ENCODE measurements at regions not wholly inside any gene's neighbourhood (a gene's known extent, or its start where the extent isn't known, plus 50 kb on each side); places are given as distances from the start of the nearest gene placed in this dataset.

DNA sequence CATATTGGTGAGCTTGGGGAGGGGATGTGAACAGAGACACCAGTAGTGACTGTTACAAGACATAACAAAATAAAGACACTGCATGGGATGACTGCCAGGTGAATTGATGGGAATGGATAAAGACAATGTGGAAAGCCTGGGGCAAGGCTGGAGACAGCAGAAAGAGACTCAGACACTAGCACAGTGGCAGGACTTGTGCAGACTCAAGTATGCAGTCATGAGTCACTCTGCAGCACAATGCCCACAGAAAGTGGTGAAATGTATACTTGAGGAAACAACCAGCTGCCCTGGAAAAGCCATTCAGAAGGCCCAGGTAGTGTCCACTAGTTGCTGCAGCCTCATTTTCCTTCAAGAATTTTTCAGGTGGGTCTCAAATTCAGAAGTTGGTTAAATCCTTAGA, 452.3 kb downstream of the MID1IP1 start:
- TF ChIP-seq, protein P1, sequence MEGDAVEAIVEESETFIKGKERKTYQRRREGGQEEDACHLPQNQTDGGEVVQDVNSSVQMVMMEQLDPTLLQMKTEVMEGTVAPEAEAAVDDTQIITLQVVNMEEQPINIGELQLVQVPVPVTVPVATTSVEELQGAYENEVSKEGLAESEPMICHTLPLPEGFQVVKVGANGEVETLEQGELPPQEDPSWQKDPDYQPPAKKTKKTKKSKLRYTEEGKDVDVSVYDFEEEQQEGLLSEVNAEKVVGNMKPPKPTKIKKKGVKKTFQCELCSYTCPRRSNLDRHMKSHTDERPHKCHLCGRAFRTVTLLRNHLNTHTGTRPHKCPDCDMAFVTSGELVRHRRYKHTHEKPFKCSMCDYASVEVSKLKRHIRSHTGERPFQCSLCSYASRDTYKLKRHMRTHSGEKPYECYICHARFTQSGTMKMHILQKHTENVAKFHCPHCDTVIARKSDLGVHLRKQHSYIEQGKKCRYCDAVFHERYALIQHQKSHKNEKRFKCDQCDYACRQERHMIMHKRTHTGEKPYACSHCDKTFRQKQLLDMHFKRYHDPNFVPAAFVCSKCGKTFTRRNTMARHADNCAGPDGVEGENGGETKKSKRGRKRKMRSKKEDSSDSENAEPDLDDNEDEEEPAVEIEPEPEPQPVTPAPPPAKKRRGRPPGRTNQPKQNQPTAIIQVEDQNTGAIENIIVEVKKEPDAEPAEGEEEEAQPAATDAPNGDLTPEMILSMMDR (IDR thresholded peaks at IDR 0.05; ENCODE audit: low read depth, low read length) = no peak
- TF ChIP-seq EZH2phosphoT487 (IDR thresholded peaks at IDR 0.05; ENCODE audit: low read depth) = no peak

Measured in OCI-LY3 (cell line).